Bone marrow (tissue), 2 donors: ENCODE measurements at regions not wholly inside any gene's neighbourhood (a gene's known extent, or its start where the extent isn't known, plus 50 kb on each side); places are given as distances from the start of the nearest gene placed in this dataset.

Experiments used
- DNase-seq, 2 donors: peaks; one replicate each; lab custom pipeline; 2025; lab: John Stamatoyannopoulos, UW

DNA sequence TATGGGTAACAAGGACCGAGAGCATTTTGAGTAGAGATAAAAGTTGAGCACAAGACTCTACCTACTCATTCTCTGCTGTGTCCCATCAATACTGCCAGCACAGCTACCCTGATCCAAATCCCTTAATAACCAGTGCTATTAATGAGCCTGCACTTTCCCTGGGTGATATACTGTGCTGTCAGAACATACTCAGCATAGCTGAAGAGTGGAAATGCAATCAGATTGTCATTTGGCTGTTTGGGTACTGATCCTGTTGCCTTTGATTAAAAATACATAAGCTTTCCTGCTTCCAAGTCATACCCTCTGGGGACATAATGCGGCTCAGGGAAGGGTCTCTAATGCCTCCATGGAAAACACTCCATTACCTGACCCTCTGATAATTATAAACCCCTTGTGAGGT lies 917.5 kb downstream of the SQOR start:
- DNase-seq: no peak

DNA sequence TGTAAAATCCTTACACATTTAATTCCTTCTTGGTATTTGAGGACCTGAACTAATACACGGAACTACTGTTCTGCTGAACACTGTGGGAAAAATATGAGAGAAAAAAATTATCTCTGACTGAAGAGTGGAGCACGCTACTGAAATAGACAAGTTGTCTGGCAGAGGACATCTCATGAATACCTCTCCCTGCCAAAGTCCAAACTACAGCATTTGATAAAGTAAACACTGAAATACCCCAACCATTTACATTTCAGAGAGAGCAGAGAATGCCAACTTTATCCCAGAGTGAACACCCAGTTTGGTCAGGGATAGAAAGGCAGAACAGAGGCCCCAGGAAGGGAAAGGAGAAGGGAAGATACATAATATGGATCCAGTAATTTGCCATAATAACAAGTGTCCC lies 920.7 kb downstream of the SQOR start:
- DNase-seq: no peak

DNA sequence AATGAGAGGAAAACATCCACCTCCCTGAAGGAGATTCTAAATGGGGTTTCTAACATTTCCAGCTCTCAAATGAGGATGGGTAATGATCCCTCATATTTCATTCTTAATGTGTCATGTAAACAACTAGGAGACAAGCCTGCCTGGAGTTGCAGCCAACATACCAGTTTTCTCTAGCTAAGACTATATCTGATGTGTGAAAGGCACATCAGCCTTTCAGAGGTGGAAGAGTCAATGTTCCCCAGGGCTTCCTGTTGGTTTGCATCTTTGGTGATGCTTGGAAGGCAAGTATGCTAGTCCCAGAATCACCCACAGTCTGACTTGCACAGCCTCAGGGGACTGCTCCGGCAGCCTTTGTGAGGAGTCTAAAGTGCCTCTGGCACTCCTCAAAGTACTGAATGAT lies 921.2 kb downstream of the SQOR start:
- no peak for DNase-seq

DNA sequence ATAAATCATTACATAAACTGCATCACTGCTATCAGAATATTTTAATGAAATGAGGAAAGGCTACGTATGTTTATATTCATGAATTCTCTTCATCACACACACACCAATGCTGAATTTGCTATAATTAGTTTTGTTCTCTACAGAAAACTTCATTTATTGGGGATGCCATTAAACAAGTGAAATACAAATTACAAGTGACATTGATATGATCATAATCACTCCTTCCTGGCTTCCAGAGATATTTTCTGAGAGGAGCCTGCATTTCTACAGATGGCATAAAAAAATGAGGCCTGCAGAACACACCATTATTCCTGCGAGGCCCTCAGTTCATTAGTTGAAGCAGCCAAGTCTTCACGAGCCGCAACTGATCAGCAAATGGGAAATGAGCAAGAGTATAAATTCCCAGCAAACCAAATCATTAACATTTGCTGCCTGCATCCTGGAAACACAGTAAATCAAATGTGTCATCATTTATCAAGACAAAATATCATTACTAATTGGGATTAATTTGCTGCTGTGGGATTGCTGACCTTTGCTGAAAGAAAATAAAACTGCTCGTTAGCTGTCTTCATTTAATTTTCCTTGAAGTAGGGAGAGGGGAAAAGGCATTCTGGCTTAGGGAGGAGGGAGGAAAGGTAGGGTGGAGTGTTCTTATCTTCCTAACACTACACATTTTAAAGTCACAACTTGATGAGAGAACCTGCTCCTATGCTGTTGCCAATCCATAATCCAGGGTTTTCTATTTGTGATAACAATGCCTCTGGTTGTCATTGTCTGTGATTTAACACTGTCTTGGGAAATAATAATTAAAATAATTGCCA lies 921.9 kb downstream of the SQOR start:
- no peak for DNase-seq

GRCh38 chr15:46567968-46568367 lies 933.1 kb downstream of the SQOR start:
- no peak for DNase-seq

GRCh38 chr15:46569781-46570180 lies 935.0 kb downstream of the SQOR start:
- no peak for DNase-seq

- DNase-seq: no peak
Measured at GRCh38 chr15:46576646-46577395, 942.0 kb downstream of the SQOR start.

- DNase-seq: no peak
Measured at GRCh38 chr15:46577767-46578166, 942.9 kb downstream of the SQOR start.

DNA sequence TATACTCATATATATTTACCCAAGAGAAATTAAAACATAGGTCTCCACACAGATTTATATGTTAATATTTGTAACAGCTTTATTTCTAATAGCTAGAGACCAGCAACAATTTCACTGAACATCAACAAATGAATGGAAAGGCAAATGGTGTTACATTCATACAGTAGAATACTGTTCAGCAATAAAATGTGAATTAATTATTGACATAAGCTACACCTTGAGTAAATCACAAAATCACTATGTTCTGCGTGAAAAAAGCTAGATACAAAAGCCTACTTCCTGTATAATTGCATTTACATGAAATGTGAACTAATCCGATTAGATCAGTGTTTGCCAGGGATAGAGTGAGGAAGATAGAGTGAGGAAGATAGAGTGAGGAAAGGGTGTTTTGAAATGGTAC lies 945.7 kb downstream of the SQOR start:
- DNase-seq: no peak

DNA sequence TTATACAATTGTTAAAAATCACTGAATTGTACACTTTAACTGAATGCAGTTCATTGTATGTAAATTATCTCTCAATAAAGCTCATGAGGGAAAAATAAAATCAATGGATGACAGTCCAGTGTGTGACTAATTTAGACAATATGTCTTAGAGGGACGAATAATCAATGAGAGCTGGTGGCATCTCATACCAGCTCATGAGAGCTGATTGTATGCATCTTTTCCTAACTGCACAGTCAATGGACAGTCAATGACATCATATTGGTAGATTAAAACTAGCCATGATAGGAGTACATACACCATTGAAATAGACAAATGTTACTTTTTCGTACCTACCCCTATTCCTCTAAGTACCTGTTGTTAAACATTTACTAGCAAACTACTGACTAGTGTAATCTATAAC lies 946.1 kb downstream of the SQOR start:
- DNase-seq: no peak

- DNase-seq: no peak
Measured at GRCh38 chr15:46589088-46589487, 954.3 kb downstream of the SQOR start.

DNA sequence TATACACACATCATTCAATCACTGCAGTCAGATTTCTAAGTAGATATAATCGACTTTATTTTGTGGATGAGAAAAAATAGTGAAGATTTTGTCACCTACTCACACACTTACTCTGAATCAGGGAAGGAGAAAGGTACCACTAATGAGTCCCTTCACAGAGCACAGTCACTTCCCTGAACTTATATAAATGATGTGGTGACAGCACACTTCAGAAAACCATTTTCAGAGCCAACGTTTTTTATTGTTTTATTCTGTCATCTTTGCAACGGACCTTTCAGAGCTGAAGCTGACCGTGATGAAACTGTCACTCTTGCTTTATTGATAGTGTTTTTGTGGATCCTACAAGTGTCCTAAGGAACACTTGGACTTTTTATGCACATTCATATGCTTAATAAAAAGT lies 956.6 kb downstream of the SQOR start:
- no peak for DNase-seq

GRCh38 chr15:46595016-46595415 lies 960.2 kb downstream of the SQOR start:
- no peak for DNase-seq

DNA sequence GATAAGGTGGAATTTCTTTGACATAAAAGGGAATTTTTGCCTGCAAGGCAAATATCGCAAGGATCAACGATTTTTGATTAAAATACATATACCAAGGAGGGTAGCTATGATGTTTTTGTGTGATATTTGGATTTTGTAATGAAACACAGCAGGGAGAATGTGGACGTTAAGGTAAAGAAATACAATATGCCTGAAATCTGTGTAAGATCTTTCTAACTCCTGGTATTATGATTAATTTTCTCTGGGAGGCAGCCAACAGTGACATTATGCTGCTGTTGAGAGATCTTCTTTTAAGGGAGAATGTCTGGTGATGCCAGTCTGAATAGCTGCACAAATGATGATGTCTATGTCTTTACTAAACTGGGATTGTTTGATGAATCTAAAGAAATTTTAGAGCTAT lies 972.2 kb downstream of the SQOR start:
- no peak for DNase-seq

GRCh38 chr15:46616033-46616432 lies 981.2 kb downstream of the SQOR start:
- DNase-seq: no peak

GRCh38 chr15:46617507-46617906 lies 982.7 kb downstream of the SQOR start:
- no peak for DNase-seq

DNA sequence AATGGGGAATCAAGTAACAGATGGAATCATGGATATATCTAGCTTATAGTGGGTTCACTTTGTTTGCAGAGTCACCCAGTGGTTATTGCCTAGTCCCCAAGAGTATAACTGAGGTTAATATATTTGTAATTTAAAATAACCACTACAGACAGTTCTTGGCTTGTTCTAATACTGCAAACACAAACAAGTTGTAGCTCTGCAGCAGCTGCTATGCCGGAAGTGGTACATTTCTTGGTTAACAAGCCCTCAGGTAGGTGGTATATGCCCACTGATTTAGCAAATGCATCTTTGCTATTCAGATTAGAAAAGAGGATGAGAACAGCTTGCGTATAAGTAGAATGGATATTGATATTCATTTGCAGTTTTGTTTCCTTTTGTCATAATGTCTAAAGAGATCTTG lies 984.2 kb downstream of the SQOR start:
- no peak for DNase-seq

DNA sequence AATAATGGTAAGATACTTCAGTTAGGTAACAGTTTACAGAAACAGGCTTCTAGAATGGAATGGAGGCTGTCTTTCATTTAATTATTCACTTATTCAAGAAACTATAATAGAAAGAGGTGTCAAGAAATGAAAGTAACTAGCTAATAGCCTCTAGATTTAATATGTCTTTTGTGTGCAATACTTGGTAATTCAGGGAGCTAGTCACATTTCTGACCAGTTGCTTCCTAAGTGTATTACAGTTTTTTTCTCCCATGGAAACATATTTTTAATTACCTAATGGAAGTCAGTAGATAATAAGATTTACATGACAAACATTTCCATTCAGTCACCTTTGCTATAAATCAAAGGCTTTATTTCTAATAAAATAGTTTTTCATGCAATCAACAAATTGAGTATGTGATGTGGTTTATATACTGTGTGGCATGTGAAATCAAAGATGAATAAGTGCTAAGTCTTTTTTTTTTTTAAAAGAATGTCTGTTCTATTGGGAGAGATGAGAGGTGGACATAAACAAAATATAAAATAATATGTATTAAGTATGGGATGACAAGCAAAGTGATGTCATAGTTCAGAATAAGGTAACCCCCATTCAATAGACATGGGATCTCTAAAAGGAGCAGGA lies 985.7 kb downstream of the SQOR start:
- no peak for DNase-seq

GRCh38 chr15:46622851-46623250 lies 988.0 kb downstream of the SQOR start:
- DNase-seq: no peak

- DNase-seq: no peak
Measured at GRCh38 chr15:46636206-46636605, 1001.4 kb downstream of the SQOR start.

- DNase-seq: no peak
Measured at GRCh38 chr15:46644501-46645481, 1010.0 kb downstream of the SQOR start.

GRCh38 chr15:46646490-46646889 lies 1011.7 kb downstream of the SQOR start:
- DNase-seq: no peak
